Urothelium cell line (cell line): ENCODE measurements at regions not wholly inside any gene's neighbourhood (a gene's known extent, or its start where the extent isn't known, plus 50 kb on each side); places are given as distances from the start of the nearest gene placed in this dataset.
"Not testable (repeated sequence)": the region's sequence is repeated elsewhere in the genome, so short reads cannot be mapped to it uniquely, and the experiment has no call there.

ENCODE experiments used
- DNase-seq: peaks from one replicate; pipeline ENCODE4 v3.0.0; 2011; ENCODE audit warnings: low spot score, mixed read lengths
- FAIRE-seq: peaks from 2 replicates; lab custom pipeline; 2011; peaks lifted over from hg19 to GRCh38; lab: Jason Lieb, UNC

DNA sequence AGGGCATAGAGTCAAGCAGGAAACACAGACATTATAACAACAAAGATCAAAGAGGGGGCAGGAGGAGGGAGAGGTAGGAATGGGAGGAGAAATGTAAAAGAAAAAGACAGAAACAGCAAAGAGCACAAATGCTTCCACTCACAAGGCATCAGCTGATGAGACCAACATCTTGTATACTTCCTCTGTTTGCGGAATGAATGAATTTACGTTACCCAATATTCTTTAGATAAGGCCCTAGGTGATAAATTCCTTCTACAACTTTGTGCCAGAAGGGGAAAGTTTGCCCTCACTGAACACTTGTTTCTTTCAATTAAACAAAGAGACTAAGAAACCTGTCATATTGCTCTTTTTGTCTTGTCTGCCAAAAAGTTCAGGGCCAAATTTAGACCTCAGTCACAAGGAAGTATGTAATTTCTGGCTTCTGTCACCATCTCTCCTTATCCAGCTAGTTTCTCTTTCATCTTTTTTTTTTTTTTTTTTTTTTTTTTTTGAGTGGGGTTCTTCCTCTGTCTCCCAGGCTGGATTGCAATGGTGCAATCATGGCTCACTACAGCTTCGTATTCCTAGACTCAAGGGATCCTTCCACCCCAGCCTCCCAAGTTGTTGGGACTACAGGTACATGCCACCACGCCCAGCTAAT lies 116.4 kb upstream of the NANOS1 start:
- no peak for DNase-seq
- FAIRE-seq, result no peak

DNA sequence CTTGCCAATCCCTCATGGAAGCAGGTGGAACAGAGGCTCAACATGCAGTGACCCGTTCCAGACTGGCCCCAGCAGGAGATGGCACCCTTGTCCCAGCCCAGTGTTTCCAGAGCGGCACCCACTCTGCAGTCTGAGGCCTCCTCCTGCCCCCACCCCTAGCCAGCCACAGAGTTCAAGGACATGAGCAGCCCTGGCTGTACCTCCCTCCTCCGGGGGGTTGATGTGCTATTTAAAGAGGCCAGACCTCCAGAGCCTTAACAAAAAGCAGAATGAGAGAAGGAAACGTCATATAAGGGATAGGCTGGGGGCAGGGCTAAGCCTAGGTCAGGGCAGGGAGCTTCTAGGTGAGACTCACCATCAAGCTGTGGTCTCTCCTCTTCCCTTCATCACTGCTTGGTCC lies 115.7 kb upstream of the NANOS1 start:
- FAIRE-seq (peak; percentile 35), DNase-seq (no peak)

DNA sequence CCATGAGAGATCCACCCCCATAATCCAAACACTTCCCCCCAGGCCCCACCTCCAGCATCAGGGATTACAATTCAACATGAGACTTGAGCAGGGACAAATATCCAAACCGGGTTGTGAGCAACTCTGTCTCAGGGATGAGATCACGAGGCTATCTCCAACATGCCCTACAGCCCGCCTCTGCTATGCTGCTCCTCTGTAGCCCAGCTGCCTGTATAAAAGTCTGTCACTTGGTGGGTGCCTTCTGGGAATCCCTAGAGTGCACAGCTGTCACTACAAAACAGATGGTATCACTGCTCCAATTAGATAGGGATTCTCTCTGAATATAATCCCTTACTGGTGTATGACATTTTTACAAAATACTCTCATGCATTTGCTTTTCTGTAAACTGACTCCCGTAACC lies 114.9 kb upstream of the NANOS1 start:
- DNase-seq (no peak), FAIRE-seq (no peak)

DNA sequence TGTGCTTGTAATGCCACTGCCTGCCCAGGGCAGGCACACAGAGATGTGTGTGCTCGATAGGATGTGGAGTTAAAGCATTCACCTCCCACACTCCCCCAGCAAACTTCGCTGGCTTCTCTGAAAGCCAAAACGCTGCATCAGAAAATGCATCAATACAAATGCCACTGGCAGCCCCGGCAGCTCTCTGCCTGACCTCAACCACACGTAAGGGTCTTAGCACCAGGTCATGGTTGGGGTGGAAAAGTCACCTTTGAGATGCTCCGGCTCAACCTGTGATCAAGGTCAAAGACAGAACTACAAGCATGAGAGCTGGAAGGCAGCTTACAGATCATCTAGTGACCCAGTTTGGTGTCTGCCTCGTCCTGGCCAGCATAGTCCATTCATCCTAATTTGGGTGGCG lies 114.4 kb upstream of the NANOS1 start:
- FAIRE-seq (no peak), DNase-seq (no peak)

DNA sequence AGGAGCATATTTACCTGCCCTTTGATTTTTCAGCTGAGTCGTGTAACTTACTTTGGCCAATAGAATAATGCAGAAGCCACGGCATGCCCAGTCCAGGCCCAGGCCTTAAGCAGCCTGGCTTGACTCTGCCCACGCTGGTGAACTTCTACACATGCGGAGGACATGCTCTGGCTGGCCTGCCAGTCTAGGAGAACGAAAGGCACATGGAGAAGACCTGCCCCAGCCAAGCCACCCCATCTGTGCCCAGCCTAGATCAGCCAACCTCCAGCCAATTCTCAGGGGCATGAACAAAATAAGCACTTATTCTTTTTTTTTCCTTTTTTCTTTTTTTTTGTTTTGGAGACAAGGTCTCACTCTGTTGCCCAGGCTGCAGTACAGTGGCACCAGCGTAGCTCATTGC lies 112.7 kb upstream of the NANOS1 start:
- FAIRE-seq, result no peak
- no peak for DNase-seq

DNA sequence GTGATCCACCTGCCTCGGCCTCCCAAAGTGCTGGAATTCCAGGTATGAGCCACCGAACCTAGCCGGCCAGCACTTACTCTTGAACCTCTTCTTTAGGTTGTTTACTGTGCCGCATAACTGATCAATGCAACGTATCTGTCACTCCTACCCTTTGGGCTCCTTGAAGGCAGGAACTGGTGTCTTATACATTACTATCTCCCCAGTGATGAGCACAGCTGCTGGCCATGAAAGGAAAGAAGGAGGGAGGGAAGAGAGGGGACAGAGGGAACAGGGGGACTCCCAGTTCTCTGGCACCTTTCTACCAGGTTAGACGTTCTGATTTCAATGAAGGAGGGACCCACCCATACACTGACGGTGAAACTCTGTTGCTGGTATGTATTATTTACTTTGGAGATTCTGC lies 111.8 kb upstream of the NANOS1 start:
- DNase-seq (no peak), FAIRE-seq (no peak)

DNA sequence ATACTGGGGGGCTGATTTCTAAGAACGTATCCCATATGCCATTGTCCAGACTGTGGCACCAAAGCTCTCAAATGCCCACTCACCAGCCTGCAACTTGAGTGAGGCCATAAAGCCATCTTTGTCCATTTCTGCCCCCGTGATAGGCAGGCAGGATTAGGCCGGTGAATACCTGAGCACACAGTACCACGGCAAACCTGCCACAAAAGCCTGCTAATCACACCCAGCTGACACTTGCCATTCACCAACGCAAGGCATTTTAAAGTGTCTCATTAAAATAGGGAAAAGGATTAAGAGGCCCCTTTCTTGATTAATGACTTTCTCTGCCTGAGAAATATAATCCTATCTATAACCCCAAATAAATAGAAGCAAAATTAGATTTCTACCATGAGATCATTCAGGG lies 111.4 kb upstream of the NANOS1 start:
- FAIRE-seq (no peak), DNase-seq (no peak)

DNA sequence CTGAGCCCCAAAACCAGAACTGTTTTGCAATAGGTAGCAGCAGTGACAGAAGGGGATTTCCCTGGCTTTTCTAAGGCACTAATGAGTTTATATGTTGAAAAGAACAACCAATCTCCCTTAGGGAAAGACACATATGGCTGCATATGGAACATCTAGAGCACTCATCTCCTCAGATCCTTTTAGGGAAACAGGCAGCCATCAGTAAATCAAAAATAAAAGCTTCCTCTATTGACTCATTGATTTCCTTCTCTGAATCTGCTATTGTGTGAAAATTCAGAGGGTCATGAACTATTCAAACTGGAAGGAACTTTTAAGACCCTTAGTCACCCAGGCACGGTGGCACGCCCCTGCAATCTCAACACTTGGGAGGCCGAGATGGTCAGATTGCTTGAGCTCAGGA lies 110.9 kb upstream of the NANOS1 start:
- FAIRE-seq (no peak), DNase-seq (no peak)

DNA sequence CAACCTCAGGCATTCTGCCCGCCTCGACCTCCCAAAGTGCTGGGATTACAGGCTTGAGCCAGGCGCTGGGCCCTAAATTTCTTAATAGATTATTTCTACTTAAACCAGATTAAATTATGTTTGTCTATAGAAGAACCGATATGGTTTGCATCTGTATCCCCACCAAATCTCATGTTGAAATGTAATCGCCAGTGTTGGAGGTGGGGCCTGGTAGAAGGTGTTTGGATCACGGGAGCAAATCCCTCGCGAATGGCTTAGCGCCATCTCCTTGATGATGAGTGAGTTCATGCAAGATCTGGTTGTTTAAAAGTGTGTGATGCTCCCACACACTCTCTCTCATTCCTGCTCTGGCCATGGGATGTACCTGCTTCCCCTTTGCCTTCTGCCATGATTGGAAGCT lies 109.3 kb upstream of the NANOS1 start:
- FAIRE-seq, result no peak

DNA sequence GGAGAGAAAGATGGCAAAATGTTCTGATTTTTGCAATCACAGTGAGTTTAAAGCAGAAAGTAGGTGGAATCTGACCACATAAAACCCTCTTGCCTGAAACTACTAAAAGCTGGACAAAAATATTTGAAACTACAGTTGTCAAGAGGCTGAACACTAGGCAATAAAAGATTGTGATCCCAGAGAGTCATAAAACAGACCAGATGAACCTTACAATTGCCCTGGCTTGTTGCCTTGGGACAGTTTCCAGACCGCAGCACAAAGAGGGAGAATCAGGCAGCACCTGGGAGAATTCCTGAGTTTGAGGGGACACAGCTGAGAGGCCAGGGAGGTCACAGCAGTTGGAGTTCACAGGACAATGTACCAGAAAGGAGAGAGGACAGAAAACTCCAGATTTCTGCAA lies 107.3 kb upstream of the NANOS1 start:
- peak; percentile 49 for DNase-seq
- FAIRE-seq, result no peak

More for the DNA sequence above, 109.3 kb upstream of the NANOS1 start:
- no peak for DNase-seq

DNA sequence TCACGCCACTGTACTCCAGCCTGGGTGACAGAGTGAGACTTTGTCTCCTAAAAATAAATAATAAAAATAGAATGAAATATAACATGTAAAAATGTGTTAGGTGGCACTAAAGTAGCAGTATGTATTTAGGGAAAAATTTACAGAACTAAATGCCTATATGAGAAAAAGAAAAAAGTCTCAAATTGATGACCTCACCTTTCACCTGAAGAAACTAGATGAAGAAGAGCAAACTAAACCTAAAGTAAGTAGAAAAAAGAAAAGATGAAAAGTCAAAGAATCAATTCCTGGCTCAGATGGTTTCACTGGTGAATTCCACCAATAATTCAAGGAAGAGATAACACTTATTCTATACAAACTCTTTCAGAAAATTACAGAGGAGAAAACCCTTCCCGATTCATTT lies 106.5 kb upstream of the NANOS1 start:
- DNase-seq (no peak), FAIRE-seq (no peak)

DNA sequence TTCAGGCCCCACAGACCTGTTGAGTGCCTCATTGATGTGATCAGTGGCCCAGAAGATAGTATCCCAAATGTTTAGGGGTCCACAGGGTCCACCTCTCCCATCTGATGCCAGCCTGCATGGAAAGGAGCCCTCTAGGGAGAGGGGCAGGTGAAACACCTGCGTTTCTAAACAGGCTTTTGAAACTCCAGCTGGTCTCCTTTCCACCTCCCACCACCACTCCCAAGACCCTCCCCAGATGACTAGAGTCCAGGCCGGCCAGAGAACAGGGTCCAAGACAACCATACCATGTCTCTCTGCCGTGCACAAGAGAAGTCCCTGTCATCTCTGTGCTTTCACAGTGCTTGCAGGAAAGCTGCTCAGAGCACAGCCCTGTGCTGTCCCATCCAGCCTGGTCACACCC lies 105.0 kb upstream of the NANOS1 start:
- no peak for DNase-seq
- no peak for FAIRE-seq

DNA sequence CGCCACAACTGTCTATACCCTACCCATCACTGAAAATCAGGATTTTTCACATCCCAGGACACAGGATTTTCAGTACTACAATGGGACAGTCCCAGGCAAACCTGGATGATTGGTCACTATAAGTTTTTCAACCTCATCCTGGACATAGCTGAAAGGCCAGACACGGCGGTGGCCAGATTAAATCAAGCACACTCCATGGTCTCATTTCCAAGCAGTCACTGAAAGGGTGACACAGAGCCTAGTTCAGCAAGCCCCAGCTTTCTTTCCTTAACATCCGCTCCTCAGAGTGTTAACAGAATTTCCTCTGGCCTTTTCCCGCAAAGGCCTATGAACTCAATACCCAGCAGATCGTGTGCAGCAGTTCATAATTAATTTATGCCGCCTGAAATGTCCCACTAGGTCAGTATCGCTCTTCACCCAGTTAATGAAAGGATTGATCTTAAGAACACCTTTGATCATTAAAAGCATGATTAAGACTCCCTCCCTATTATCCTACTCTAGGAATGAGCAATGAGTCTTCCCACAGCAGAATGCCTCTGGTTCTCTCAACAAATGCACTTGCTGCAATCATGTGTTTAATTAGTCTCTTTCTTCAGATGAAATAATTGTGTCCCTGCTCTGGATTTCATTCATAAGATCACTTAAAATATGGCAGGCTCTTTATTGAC lies 104.0 kb upstream of the NANOS1 start:
- DNase-seq, result no peak
- FAIRE-seq, result no peak

DNA sequence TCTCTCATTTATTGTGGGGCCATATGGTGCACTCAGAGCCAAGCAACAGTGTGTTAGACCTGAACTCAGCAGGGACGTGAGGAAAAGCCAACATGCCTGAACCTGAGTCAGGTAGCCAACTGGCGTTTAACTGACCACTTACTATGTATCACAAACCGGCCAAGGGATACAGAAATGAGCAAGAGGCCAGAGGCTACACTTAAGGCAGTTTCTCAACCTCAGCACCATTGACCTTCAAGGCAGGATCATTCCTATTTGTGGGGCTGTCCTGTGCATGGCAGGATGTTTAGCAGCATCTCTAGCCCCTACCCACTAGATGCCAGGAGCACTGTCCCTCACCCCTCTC lies 103.5 kb upstream of the NANOS1 start:
- DNase-seq, result no peak
- FAIRE-seq, result no peak

DNA sequence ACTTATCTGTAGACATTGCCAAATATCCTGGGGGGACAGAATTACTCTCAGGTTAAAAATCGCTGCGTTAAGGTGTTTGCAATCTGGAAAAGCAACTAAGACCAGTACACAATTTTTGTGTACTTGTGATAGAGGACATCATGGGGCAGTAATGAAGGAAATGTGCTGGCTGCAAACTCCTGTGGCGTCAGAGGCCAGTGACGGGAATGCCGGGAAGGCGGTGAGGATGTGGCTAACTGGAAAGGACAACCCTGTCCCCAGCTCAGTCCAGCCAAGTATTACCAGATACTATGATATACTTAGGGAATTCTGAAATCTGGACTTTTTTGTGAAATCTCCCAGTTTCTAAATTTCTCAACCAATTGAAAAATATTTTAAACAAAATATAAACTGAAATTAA lies 103.1 kb upstream of the NANOS1 start:
- FAIRE-seq (no peak), DNase-seq (no peak)

DNA sequence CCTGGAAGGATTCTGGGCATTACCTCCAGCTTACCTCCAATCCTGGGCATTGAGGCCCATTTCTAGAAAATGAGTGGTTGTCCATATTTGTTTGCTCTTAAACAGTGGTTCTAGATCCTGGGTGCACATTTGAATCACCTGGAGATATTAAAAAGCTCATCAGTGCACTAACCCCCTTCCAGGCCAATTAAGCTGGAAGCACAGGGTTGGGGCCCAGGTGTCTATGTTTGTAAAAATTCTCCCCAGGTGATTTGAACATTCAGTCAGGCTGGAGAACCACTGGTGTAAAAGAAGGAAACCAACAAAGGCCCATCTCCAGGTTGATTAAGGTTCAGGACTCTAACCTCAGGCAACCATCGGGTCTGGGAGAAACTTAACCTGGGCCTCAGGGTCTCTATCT lies 102.6 kb upstream of the NANOS1 start:
- DNase-seq (no peak), FAIRE-seq (no peak)

DNA sequence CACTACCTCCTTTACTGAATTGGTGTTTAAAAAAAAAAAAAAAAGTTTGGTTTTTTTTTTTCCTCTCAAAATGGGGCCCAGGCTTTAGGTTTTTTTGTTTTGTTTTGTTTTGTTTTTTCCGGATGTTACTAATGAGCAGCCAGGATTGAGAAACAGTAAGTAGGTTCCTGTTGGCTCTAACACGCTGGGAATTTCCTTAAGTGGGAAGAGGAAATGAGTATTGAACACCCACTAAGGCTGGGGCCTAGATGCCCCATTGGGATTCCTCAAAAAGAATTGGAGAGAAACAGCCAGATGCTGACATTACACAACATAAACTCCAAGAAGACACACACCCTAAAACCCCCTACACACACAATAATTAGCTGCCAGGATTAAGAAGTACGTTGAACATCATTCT lies 102.2 kb upstream of the NANOS1 start:
- no peak for DNase-seq
- no peak for FAIRE-seq

DNA sequence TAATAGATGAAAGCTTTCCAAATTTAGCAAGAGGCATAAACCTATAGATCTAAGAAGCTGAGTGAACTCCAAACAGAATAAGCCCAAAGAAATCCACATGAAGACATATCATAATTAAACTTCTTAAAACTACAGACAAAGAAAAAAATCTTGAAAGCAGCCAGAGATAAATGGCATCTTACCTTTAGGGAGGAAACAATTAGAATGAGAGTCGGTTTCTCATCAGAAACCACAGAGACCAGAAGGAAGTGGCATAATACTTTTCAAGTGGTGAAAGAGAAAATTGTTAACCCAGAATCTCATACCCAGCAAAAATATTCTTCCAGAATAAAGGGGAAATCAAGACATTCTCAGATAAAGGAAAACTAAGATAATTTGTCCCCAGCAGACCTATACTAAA lies 98.9 kb upstream of the NANOS1 start:
- DNase-seq, result no peak
- FAIRE-seq, result no peak

DNA sequence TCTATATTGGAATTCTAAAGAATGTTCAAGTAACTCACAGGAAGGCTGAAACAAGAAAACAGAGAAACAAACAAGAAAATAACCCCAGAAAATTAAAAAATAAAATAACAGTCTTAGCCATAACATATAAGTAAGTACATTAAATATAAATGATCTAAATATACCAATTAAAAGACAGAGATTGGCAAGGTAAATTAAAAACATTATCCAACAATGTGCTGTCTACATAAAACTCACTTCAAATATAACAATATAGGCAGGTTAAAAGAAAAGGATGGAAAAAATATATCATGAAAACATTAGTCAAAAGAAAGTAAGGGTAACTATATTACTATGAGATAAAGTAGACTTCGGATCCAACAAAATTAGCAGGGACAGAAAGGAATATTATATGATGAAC lies 98.1 kb upstream of the NANOS1 start:
- FAIRE-seq, result no peak
- no peak for DNase-seq

DNA sequence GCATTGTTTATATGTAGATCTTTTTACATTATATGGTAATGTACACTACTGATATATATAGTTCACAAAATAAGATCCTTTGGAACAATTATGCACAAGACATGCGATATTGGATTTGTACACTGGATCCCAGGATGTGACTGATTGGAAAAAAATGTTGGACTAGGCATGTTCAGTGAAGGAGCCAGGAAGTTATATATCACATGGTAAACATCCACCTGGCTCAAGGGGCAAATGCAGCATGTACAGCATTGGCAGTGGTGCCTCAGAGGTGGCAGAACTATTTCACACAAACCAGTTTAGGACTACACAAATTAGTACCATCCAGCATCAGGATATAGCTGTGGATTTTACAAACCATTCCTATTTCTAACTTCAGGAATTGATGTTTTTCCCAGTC lies 97.4 kb upstream of the NANOS1 start:
- FAIRE-seq, DNase-seq: not testable (repeated sequence)

DNA sequence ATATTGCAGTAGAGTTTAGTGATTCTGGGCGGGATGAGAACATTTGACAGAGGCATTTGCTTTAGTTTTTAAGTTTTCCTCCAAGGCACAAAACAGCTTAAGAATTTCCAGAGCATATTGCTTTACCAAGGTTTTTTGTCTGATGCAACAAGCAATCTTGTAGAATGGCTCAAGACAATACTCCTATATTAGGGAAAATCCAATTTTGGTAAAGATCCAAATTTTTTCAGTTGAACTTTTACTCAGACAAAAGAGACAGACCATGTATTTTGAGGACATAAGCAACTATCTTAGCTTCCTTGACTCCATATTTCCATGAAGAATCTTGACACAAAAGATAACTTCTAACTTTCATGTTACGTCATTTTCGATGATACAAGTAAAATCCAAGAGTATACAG lies 92.3 kb upstream of the NANOS1 start:
- no peak for FAIRE-seq
- no peak for DNase-seq

DNA sequence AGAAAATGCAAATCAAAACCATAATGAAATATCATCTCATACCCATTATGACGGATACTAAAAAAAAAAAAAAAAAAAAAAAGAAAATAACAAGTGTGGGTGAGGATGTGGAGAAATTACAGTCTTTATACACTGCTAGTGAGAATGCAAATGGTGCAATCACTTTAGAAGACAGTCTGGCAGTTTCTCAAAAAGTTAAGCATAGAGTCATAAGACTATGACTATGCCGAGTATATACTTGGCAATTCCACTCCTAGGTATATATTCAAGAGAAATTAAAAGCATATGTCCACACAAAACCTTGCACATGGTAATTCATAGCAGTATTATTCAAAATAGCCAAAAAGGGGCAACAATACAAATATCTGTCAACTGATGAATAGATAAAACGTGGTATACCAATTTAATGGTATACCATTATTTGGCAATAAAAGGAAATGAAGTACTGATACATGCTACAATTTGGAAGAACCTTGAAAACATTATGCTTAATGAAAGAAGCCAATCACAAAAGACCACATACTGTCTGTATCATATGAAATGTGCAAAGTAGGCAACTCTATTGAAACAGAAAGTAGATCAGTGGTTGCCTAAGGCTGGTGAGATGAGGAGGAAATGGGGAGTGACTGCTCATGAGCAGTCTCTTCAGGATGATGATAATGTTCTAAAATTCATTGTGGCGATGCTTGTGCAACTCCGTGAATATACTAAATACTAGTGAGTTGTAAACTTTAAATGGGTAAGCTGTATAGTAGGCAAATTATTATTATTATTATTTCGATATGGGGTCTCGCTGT lies 90.1 kb upstream of the NANOS1 start:
- no peak for FAIRE-seq
- no peak for DNase-seq
